Stimulated activated CD8-positive, alpha-beta memory T cell treated with anti-CD3 and anti-CD28 coated beads, Interleukin-12 subunit alpha, Interleukin-12 subunit beta, amount 100 ng/mL, for 4 hours (primary cell): ENCODE measurements at regions not wholly inside any gene's neighbourhood (a gene's known extent, or its start where the extent isn't known, plus 50 kb on each side); places are given as distances from the start of the nearest gene placed in this dataset.

Experiments used
- DNase-seq: peaks from one replicate; pipeline ENCODE4 v3.0.0-alpha.2; 2020; ENCODE audit warnings: low read depth

DNA sequence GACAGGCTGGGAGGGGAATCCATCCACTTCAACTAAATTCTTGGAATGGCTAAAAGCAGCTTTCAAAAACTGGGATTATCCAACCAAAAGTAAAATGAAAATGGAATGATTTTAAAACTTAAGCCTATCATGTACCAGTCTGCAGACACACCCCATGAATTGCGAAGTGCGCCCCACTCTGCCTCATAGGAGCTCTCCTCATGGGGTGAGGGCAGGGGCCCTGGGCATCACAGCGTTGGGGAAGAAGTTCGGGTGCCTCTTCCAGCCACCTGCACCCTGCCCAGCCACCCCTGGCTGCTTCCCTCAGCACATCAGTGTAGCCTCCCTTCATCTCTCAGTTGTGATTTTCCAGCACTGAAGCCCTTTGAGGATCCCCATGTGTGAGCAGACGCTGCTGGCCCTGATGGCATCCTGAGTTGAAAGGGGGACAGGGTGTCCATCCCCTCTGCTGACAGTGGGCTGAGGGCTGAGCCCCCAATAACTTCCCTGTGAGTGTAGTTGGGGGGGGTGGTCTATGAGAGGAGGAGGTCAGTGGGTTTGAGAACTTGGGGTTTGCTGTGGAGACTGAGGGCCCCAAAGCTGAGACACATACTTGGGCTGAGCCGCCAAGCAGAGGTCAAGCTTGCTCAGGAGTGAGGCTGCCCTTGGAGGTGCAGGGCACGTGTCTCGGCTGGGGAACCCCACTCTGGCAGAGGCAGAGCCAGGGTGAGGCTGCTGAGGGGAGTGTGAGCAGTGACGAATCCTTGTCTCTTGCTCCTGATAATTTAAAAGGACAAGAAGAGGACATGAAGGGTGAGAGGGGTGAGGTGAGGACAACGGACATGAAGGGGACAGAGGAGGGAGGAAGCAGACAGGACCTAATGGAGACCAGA lies 542.1 kb downstream of the TCERG1L start:
- no peak for DNase-seq

DNA sequence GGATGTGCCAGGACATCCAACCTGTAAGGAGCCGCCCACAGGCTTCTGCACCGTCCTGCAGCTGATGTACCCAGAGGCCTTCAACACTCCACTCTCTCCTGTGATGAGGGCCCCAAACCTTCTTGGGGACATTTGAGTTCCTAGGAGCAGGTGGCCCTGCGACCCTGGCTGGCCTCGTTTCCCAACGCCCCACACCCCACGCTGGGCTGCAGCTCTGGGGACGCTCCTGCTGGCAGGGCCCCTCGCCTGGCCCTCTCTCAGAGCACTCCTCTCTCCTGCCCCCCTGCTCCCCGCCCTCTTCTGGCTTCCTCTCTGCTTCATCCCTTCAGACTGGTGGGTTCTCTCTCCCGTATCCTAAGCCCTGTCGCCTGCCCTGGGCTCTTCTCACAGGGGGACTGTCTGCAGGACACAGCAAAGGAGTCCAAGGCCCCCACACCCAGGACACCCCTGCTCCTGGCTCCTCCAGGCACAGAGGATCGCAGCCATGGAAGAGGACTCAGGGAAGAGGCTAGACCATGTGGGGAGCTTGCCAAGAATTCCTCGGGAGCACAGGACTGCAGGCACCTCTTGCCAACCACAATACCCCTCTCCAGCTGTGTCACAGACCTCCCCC lies 541.4 kb downstream of the TCERG1L start:
- DNase-seq = no peak

DNA sequence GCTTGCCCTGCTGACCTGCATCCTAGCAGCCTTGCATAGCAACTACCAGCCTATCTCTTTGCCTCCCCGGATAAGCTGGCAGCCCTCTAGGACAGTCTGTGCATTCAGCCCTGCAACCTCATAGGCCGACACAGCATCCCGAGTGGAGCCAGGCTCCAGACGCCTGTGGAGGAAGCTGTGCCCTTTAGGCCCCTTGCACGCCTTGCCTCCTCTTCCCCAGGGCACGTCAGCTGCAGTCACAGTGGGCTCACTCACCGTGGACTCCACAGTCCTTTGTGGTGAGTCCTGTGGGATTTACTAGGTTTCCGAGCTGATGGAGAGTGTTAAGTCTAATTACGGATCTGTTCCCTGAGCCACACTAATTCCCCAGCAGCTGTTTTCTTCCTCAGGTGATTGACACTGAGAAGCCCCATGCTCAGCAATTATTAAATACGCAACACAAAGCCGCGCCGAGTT lies 540.0 kb downstream of the TCERG1L start:
- no peak for DNase-seq

DNA sequence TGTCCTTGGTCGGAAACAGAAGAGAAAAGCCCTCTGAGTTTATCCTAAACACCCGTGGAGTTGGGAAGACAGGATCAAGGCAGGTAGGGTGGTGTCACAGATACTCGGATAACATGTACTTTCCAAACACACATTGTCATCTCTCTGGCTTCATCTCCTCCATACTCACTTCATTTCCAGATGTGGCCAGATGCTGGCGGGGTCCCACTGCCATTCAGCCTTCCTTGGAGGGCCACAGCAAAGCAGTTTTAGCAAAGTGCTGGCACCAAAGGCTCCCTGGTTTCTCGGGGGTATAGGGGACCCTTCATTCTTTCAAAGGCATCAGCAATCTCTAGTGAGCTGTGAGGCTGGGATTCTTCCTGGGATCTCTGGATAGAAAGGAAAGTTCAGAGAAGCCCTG lies 539.5 kb downstream of the TCERG1L start:
- DNase-seq = no peak

DNA sequence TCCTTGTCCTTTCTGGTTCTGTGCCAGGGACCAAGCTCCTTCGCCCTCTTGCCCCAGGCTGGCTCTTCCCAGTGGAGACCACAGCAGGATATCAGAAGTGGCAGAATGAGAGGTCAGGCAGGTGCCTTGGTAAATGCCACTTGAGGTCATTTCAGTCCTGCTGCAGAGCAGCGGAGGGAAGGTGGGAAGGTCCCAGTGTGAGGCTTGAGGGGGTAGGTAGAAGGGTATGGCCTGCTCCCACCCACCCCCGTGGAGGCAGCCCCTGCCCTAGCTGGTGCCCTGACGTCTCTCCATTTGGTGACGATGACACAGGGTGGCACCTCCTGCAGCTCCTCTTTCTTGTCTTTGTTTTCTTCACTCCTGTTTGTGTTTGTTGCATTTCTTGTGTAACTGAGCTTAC lies 538.8 kb downstream of the TCERG1L start:
- DNase-seq = no peak

DNA sequence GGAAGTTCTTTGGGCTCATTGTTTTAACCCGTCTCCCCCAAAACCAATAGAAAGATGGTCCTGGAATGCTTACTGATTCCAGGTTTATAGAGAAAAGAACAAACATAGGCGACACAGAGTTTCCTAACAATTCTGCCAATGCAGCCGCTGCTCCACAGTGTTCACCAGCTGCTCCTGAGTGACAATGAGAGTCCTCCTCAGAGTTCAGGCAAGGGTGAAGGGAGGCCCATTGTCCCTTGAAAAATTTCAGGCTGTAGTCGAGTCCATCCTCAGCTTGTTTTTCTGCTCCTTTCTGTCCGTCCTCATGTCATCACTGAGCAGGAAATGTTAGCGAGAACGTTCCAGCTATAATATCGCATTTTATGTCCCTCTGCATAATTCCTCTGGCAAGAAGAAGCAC lies 537.6 kb downstream of the TCERG1L start:
- DNase-seq = no peak

DNA sequence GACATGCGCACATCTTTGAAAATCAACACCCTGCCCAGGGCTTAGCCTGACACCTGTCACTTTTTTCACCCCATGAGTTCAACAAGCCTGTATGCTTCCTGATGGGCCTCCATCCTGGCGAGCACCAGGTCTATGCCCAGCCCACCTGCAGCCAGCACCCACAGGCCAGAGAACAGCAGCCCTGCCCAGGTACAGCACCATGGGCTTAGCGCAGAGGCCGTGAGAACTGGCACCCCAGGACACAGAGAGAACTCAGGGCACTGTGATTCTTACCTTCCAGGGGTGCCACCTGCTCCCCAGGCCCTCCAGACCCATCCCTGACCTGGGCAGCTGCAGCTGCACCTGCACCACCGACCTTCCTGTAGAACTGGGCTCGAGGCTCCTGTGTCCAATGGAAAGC lies 536.6 kb downstream of the TCERG1L start:
- no peak for DNase-seq

DNA sequence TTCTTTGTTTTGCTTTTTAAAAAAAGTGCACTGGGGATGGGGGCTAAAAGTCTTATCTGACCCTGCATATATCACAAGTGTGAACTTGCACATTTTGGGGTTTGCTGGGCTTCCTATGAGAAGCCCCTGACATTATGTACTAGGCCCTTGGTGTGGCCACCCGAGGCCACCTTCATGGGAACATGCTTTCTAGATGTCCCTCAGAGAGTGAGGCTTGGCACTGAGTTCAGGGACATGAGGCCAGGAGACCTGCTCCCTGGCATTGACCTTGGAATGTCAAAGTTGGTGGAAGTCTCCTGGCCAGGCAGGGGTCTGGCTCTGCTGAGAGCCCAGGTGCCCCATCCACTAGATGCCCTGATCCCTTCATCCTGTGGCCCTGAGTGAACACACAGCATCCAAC lies 536.2 kb downstream of the TCERG1L start:
- DNase-seq = no peak

DNA sequence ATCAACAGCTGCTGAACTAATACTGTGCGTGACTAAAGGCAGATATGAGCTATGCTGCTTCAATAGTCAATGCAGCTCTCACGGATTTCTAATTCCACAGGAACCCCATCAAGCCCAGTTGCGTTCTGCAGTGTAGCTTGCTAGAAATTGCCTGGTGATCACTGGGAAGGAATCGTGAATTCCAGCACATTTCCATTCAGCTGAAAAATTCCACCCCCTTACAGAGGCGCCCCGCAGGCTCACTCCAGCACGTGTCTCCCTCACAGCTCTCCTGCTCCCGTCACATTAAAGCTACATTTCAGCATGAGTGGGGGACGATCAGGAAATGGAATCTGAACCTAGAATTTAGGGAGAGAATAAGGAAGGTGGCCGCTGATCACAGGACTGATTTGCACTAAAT lies 534.8 kb downstream of the TCERG1L start:
- no peak for DNase-seq

DNA sequence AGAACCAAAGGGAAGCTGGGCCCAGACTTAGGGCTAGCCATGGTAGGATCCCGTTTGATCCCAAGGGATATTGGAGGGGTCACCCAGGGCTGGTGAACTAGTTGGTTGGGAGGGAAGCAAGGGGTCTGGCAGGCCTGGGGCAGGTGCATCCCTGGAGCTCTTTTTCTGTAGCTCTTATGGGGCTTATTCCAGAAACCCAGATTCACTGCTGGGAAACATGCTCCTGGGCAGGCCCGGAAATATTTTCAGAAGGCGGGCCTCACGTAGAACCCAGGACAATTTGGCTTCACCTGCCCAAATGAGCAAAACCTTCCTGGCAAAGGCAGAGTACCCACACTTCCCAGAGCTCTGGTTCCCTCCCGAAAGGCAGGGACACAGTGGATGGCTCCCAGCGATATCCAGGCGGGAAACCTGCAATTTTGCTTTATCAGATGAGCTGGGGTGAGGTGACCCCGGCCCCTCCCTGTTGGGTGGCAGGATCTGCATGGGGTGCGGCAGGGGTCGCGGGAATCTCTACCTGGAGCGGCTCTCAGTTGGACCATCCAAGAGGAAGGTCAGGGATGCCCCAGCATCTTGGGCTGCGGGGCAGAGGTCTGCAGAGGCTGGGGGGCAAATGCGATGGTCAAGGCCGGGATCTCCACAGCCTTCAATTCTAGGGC lies 533.9 kb downstream of the TCERG1L start:
- DNase-seq = no peak

DNA sequence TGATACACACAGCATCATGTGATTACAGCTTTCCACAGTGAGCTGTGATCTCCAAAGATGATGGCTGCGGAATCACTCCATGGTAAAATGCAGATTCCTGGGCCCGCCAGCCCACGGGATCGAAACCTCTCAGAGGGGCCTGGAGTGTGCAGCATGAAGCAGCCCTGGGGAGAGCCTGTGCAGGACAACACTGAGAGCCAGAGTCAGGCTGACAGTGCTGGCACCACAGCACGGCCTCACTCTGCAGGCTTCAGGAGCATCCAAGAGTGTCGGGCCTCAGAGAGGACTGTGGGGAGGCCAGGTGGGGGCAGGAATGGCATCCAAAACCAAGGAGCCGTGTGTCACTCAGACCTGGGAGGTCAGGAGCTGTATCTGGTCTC lies 533.4 kb downstream of the TCERG1L start:
- no peak for DNase-seq

DNA sequence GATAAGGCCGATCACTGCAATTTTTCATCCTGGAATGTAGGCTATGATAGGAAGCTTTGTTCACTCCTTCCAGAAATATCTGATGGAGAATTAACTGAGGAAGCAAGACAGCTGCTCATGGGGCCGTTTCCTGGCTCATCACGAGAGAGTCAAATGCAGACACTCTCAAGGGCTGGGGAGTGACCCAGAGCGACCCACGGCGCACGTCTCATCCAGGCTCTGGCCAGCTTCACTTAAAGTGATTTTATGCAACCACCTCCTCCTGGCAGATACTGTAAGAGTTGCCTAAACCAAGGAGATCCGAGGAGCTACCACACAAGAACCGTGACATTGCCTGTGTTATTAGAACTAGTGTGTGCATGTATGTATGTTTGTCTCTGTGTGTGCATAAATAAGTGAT lies 530.8 kb downstream of the TCERG1L start:
- no peak for DNase-seq

DNA sequence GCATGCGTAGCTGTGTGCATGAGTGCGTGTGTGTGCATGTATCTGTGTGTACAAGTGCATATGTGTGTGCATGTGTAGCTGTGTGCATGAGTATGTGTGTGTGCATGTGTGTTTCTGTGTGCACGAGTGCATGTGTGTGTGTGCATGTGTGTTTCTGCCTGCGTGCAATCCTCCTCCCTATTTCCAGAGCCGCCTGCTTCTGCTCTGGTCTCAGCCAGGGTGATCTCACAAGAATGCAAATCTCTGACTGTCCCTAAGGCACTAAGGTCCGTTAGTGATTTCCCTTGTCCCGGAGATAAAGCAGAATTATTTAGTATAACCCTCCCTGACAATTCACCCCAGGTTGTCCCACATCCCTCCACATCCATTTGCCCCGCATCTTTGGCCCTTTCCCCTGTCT lies 530.3 kb downstream of the TCERG1L start:
- DNase-seq = no peak

DNA sequence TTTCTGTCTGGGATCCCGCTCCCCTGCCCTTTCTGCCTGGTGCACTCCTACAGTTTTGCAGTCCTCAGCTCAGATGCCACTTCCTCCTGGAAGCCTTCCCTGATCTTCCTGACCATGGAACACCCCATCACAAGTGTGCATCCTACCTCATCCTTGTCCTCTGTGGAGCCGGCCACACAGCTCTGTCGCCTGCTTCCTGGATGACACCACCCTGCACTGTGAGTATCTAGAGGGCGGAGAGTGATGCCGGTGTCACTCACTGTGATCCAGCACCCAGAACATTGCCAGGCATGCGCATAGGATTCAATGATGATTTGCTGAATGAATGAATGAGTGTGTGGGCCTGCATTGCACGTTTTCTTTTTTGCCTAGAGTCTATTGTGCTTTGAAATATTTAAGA lies 529.9 kb downstream of the TCERG1L start:
- no peak for DNase-seq

DNA sequence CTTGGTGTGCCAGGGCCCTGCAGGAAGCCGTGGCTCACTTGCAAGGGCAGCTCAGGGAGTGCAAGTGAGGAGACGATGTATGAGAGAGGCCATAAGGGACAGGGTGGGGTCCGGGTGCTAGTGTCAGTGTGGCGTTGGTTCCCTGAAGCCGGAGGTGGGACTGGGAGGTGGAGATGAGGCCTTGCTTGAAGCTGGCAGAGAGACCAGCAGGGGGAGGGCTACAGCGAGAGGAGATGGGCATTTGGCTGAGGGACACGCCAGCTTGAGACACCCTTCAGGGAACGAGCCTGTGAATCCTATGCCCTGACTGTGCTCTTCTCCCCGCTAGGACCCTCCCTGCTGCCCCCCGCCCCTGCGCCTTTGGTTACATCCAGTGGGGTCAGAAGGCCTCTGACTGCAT lies 529.1 kb downstream of the TCERG1L start:
- DNase-seq = no peak

DNA sequence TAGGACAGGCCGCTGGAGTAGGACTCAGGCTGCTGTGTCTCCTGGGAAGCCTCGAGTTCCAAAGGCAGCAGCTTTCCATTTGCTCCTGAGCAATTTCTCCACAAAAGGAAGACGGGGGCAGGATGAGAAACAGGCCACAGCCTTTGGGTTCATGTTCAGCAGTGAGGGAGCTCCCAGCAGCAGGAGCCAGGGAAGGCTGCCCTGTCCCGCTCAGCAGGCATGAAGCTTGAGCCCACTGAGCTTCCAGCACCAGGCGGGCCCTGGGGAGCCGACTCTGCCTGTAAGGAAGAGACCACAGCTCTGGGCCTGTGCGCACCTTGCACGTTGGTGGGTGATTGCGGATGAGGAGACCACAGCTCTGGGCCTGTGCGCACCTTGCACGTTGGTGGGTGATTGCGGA lies 527.2 kb downstream of the TCERG1L start:
- no peak for DNase-seq

DNA sequence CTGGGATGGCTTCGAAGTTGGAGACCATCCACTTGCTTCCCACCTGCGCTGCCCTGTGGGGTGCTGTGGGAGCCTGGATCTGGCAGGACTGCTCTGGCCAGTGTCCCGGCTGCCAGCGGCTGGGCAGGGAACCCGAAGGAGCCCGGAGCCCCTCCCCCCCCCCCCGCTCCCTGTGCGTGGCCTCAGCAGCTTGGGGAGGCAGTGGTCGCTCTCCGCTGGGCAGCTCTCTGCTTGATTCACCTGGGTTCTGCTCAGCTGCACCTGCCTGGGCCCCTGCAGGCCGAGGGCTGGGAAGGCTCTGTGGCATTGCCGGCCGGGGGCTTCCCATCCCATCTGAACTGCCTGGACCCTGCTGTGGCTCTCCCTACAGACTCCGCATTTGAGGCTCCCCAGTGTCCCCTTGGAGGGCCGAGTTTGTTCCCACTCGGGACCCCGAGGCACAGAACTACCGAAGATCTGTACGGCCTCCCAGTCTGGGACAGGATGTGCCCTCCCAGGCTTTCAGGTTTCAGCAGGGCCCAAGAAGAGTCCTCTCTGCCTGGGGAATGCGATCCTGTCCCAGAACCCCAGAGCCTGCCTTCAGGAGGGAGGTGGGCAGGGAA lies 525.1 kb downstream of the TCERG1L start:
- DNase-seq = no peak

DNA sequence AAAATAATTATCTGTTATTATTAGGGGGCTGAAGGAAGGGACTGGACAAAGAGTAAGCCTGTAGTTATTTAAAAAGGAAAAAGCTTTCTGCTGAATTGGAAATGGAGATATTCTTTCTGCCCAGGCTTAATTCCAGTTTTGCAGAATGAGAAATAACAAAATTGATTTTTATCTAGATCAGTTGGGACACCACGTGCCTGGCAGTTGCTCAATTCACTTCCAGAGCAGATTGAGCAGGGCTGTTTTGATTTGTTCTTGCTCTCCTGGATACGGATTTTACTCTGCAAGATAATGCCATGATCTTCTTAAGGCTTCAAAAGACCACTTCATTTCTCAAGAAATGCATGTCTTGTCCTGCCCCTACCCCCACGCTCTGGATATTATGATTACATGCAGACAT lies 524.3 kb downstream of the TCERG1L start:
- DNase-seq = no peak

DNA sequence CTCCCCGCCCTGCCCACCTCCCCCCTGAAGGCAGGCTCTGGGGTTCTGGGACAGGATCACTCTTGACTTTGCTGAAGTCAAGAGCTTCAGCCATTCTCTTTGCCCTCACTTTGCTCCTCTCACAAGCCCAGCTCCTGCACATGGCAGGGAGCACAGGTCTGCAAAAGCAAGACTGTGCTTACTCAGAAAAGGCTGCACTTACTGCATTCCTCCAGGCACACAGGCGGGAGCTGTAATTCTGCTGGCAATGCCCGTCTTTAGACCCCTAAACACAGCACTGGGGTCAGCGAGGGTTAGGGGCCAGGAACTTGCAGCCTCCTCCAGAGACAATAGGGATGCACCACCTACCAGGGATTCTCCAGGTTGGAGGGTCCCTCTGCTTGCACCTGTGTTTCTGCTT lies 523.7 kb downstream of the TCERG1L start:
- DNase-seq = no peak

DNA sequence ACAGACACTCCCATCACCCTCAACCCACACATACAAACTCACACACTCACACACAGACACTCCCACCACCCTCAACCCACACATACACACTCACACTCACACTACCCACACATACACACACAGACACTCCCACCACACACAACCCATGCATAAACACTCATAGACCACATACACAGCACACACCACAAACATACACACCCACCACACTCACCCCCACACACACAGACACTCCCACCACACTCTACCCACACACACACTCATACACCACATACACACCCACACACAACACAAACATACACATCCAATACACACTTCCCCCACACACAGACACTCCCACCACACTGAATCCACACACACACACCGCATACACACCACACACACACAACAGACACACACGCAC lies 521.2 kb downstream of the TCERG1L start:
- DNase-seq = no peak

DNA sequence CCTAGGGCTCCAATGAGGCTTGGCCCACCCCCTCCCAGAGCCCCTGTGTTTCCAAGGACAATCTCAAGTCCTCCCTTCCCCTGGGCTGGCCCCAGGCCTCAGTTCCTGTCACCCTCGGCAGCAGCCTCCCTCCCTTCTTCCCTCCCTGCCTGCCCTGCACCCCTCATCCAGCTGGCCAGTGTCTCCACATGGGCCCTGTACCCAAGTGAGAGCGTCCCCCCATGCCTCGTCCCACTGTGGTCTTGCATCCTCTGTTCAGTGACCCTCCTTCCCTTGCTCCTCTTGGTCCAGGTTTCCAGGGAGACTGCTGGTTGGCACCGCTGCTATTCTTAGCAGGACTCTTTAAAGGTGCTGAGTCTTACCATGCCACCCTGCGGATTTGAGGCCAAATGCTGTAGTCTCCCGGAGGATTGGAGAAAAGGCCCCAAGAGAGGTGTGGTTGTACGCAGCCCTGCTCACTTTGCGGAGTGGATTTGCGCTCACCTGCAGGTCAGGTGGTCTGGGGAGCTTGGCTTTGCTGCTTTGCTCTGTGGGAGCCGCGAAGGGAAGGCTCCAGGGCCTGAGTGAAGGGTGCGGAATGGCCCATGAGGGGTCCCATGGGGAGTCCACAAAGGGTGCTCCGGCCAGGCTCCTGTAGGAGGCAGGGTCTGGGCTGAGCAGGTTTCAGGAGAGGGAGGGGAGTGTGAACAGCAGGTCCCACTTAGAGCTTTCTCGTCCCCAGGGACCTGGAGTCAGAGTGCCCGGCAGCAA lies 519.2 kb downstream of the TCERG1L start:
- no peak for DNase-seq

DNA sequence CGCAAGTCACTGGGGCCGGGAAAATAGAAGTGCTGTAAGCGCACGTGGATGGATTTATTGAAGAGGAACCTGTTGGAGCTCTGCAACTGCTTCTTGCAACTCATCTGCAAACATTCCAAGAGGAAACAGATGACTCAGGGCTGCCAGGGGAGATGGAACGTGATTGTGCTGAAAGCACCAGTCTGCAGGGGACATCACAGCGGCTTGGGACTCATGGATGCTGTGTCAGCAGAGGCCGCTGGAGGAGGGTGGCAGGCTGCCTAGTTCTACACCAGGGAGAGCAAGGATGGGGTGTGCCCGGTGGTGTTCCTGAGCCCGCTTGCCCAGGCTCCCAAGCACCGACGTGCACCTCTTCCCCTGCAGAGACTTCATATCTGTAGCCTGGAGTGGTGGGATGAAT lies 515.7 kb downstream of the TCERG1L start:
- no peak for DNase-seq
